Progenitor cell of endocrine pancreas (in vitro differentiated cells): ENCODE measurements at regions not wholly inside any gene's neighbourhood (a gene's known extent, or its start where the extent isn't known, plus 50 kb on each side); places are given as distances from the start of the nearest gene placed in this dataset.

ENCODE experiments used
- DNase-seq: peaks from one replicate; pipeline ENCODE4 v3.0.0; 2021; ENCODE audit warnings: low spot score; ENCODE audit not compliant: unreplicated experiment
- H3K27ac Mint-ChIP-seq: 2 replicates; pipeline ENCODE4 v1.8.0; 2021; ENCODE audit warnings: mild to moderate bottlenecking, moderate library complexity, mixed read lengths
- H3K27me3 Mint-ChIP-seq: 2 replicates; pipeline ENCODE4 v1.8.0; 2021; ENCODE audit warnings: mixed read lengths
- H3K36me3 Mint-ChIP-seq: 2 replicates; pipeline ENCODE4 v1.8.0; 2022; ENCODE audit warnings: mixed read lengths; ENCODE audit not compliant: insufficient read depth
- H3K4me1 Mint-ChIP-seq: 2 replicates; pipeline ENCODE4 v1.8.0; 2021; ENCODE audit warnings: low read depth, mixed read lengths
- H3K4me3 Mint-ChIP-seq: 2 replicates; pipeline ENCODE4 v1.8.0; 2021; ENCODE audit warnings: low read depth, mild to moderate bottlenecking, moderate library complexity, mixed read lengths
- H3K9me3 Mint-ChIP-seq: 2 replicates; pipeline ENCODE4 v1.8.0; 2021; ENCODE audit warnings: low read depth, mixed read lengths
- CTCF ChIP-seq: fragments of 200-600 bp; sonication (generic); IDR thresholded peaks from one replicate; pipeline ENCODE4 v1.5.0; 2021; ENCODE audit warnings: antibody characterized with exemption, mild to moderate bottlenecking; ENCODE audit not compliant: unreplicated experiment

DNA sequence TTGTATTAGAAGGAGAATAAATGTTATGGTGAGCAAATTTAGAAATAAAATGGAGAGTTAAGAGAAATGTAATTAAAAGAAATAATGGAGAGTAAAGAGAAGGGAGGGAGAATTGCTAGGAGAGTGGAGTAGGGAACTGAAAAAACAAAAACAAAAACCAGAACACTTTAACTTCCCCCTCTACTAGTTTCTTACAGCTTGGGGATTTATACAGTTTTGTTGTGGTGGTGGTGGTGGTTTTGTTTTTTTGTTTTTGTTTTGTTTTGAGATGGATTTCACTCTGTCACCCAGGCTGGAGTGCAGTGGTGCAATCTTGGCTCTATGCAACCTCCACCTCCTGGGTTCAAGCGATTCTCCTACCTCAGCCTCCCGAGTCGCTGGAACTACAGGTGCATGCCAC, 322.4 kb downstream of the TMEM167A start:
- Mint-ChIP-seq H3K27ac (no peak overlapping the region), H3K36me3 (no peaks in the 10 kb centered on the region), H3K9me3 (peaks cover 7% of the 10 kb centered on the region), H3K4me3 (no peak overlapping the region), H3K27me3 (no peaks in the 10 kb centered on the region), H3K4me1 (no peaks in the 10 kb centered on the region)
- TF ChIP-seq CTCF: no peak
- DNase-seq: no peak

GRCh38 chr5:82754036-82754746, 323.0 kb downstream of the TMEM167A start:
- DNase-seq: no peak
- no peaks in the 10 kb centered on the region for H3K4me1 Mint-ChIP-seq
- no peak overlapping the region for H3K27ac Mint-ChIP-seq
- H3K27me3 Mint-ChIP-seq: no peaks in the 10 kb centered on the region
- peaks cover 7% of the 10 kb centered on the region for H3K9me3 Mint-ChIP-seq
- H3K36me3 Mint-ChIP-seq: no peaks in the 10 kb centered on the region
- TF ChIP-seq CTCF: no peak
- H3K4me3 Mint-ChIP-seq: no peak overlapping the region

- no peak for TF ChIP-seq CTCF
- peaks cover 7% of the 10 kb centered on the region for H3K9me3 Mint-ChIP-seq
Measured at GRCh38 chr5:82753374-82753773, 323.8 kb downstream of the TMEM167A start.

DNA sequence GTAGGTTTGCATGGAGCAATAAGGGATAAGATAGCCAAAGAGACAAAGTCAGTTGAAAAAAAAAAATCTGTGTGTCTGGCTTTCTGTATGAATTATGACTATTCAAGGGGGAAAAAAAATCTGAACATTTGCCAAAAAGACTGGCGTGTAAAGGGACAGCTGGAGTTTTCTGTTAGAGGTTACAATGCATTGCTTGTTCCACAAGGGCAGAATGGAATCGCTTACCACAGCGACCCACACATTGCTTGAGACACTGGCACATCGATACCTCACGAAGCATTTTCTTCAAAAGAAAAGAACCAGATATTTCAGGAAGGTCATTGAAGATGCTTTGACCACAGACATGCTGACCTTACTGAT, 327.8 kb downstream of the TMEM167A start:
- peaks cover 15% of the 10 kb centered on the region for H3K27me3 Mint-ChIP-seq
- no peaks in the 10 kb centered on the region for H3K4me1 Mint-ChIP-seq
- DNase-seq: no peak
- peaks cover 7% of the 10 kb centered on the region for H3K9me3 Mint-ChIP-seq
- H3K36me3 Mint-ChIP-seq: no peaks in the 10 kb centered on the region
- TF ChIP-seq CTCF: no peak
- H3K4me3 Mint-ChIP-seq: no peak overlapping the region
- no peak overlapping the region for H3K27ac Mint-ChIP-seq

More at GRCh38 chr5:82753374-82753773, 323.8 kb downstream of the TMEM167A start:
- Mint-ChIP-seq H3K27ac (no peak overlapping the region), H3K27me3 (peaks cover 6% of the 10 kb centered on the region), H3K4me1 (no peaks in the 10 kb centered on the region), H3K36me3 (no peaks in the 10 kb centered on the region), H3K4me3 (no peak overlapping the region)
- DNase-seq: no peak

GRCh38 chr5:82748688-82749460, 328.3 kb downstream of the TMEM167A start:
- no peak overlapping the region for H3K4me3 Mint-ChIP-seq
- no peak overlapping the region for H3K27ac Mint-ChIP-seq
- peaks cover 15% of the 10 kb centered on the region for H3K27me3 Mint-ChIP-seq
- H3K4me1 Mint-ChIP-seq: no peaks in the 10 kb centered on the region
- no peak for DNase-seq
- H3K36me3 Mint-ChIP-seq: no peaks in the 10 kb centered on the region
- TF ChIP-seq CTCF: no peak
- peaks cover 7% of the 10 kb centered on the region for H3K9me3 Mint-ChIP-seq
